ENCODE measurements at regions not wholly inside any gene's neighbourhood (a gene's known extent, or its start where the extent isn't known, plus 50 kb on each side); places are given as distances from the start of the nearest gene placed in this dataset.

GRCh38 chr21:24278711-24279110, 1328.6 kb downstream of the MRPL39 start:
- H3K9me3 ChIP-seq (ENCODE audit: insufficient read depth, low read length, severe bottlenecking): no peaks in the 10 kb centered on the region
- DNase-seq: no peak
- no peak for TF ChIP-seq CTCF (IDR thresholded peaks at IDR 0.05; ENCODE audit: borderline replicate concordance, extremely low read depth, low read length, poor library complexity, severe bottlenecking)
- no peak for TF ChIP-seq EZH2 (IDR thresholded peaks at IDR 0.05; ENCODE audit: borderline replicate concordance, low read depth, low read length, severe bottlenecking)

GRCh38 chr21:24276204-24276603, 1331.1 kb downstream of the MRPL39 start:
- Histone ChIP-seq H3K9me3 (ENCODE audit: insufficient read depth, low read length, severe bottlenecking) (no peaks in the 10 kb centered on the region), H3K27ac (ENCODE audit: low read length) (no peak overlapping the region), H3K4me2 (ENCODE audit: insufficient read depth, low read length) (no peak overlapping the region), H3K4me1 (ENCODE audit: insufficient read depth, low read length) (no peaks in the 10 kb centered on the region), H3K36me3 (ENCODE audit: insufficient read depth, low read length) (no peaks in the 10 kb centered on the region), H3K9ac (ENCODE audit: low read depth, low read length) (no peak overlapping the region), H3K79me2 (ENCODE audit: insufficient read depth, low read length) (no peaks in the 10 kb centered on the region), H4K20me1 (ENCODE audit: insufficient read depth, low read length) (no peaks in the 10 kb centered on the region), H3K27me3 (ENCODE audit: insufficient read depth, low read length, poor library complexity) (no peaks in the 10 kb centered on the region), H2AFZ (ENCODE audit: low read depth, low read length) (no peak overlapping the region), H3K4me3 (ENCODE audit: low read depth in 1 of 2, low read length in 2 of 2) (no peak overlapping the region)
- no peak for TF ChIP-seq CTCF (IDR thresholded peaks at IDR 0.05; ENCODE audit: borderline replicate concordance, extremely low read depth, low read length, poor library complexity, severe bottlenecking)
- TF ChIP-seq EZH2 (IDR thresholded peaks at IDR 0.05; ENCODE audit: borderline replicate concordance, low read depth, low read length, severe bottlenecking): no peak
- DNase-seq (no peak), ATAC-seq (ENCODE audit: insufficient read depth, low read depth) (no peak)

More at GRCh38 chr21:24278711-24279110, 1328.6 kb downstream of the MRPL39 start:
- Histone ChIP-seq H3K36me3 (ENCODE audit: insufficient read depth, low read length) (no peaks in the 10 kb centered on the region), H3K9ac (ENCODE audit: low read depth, low read length) (no peak overlapping the region), H2AFZ (ENCODE audit: low read depth, low read length) (no peak overlapping the region), H3K4me2 (ENCODE audit: insufficient read depth, low read length) (no peak overlapping the region), H3K4me1 (ENCODE audit: insufficient read depth, low read length) (no peaks in the 10 kb centered on the region), H3K27me3 (ENCODE audit: insufficient read depth, low read length, poor library complexity) (no peaks in the 10 kb centered on the region), H3K4me3 (ENCODE audit: low read depth in 1 of 2, low read length in 2 of 2) (no peak overlapping the region), H4K20me1 (ENCODE audit: insufficient read depth, low read length) (no peaks in the 10 kb centered on the region), H3K27ac (ENCODE audit: low read length) (no peak overlapping the region), H3K79me2 (ENCODE audit: insufficient read depth, low read length) (no peaks in the 10 kb centered on the region)
- ATAC-seq (ENCODE audit: insufficient read depth, low read depth): no peak

GRCh38 chr21:24275616-24276015, 1331.7 kb downstream of the MRPL39 start:
- ATAC-seq (ENCODE audit: insufficient read depth, low read depth) (no peak), DNase-seq (no peak)
- no peaks in the 10 kb centered on the region for H3K27me3 ChIP-seq (ENCODE audit: insufficient read depth, low read length, poor library complexity)
- no peak for TF ChIP-seq CTCF (IDR thresholded peaks at IDR 0.05; ENCODE audit: borderline replicate concordance, extremely low read depth, low read length, poor library complexity, severe bottlenecking)
- no peak for TF ChIP-seq EZH2 (IDR thresholded peaks at IDR 0.05; ENCODE audit: borderline replicate concordance, low read depth, low read length, severe bottlenecking)
- H3K4me2 ChIP-seq (ENCODE audit: insufficient read depth, low read length): no peak overlapping the region
- no peaks in the 10 kb centered on the region for H3K36me3 ChIP-seq (ENCODE audit: insufficient read depth, low read length)
- H3K4me3 ChIP-seq (ENCODE audit: low read depth in 1 of 2, low read length in 2 of 2): no peak overlapping the region
- no peaks in the 10 kb centered on the region for H3K79me2 ChIP-seq (ENCODE audit: insufficient read depth, low read length)
- no peak overlapping the region for H3K27ac ChIP-seq (ENCODE audit: low read length)
- no peak overlapping the region for H2AFZ ChIP-seq (ENCODE audit: low read depth, low read length)
- H3K9ac ChIP-seq (ENCODE audit: low read depth, low read length): no peak overlapping the region
- H3K4me1 ChIP-seq (ENCODE audit: insufficient read depth, low read length): no peaks in the 10 kb centered on the region
- H4K20me1 ChIP-seq (ENCODE audit: insufficient read depth, low read length): no peaks in the 10 kb centered on the region
- no peaks in the 10 kb centered on the region for H3K9me3 ChIP-seq (ENCODE audit: insufficient read depth, low read length, severe bottlenecking)

- Histone ChIP-seq H3K9me3 (ENCODE audit: insufficient read depth, low read length, severe bottlenecking) (no peaks in the 10 kb centered on the region), H2AFZ (ENCODE audit: low read depth, low read length) (no peak overlapping the region), H3K9ac (ENCODE audit: low read depth, low read length) (no peak overlapping the region), H4K20me1 (ENCODE audit: insufficient read depth, low read length) (no peaks in the 10 kb centered on the region), H3K4me1 (ENCODE audit: insufficient read depth, low read length) (no peaks in the 10 kb centered on the region), H3K27ac (ENCODE audit: low read length) (no peak overlapping the region), H3K79me2 (ENCODE audit: insufficient read depth, low read length) (no peaks in the 10 kb centered on the region), H3K27me3 (ENCODE audit: insufficient read depth, low read length, poor library complexity) (no peaks in the 10 kb centered on the region), H3K4me2 (ENCODE audit: insufficient read depth, low read length) (no peak overlapping the region), H3K36me3 (ENCODE audit: insufficient read depth, low read length) (no peaks in the 10 kb centered on the region), H3K4me3 (ENCODE audit: low read depth in 1 of 2, low read length in 2 of 2) (no peak overlapping the region)
- ATAC-seq (ENCODE audit: insufficient read depth, low read depth): no peak
- TF ChIP-seq EZH2 (IDR thresholded peaks at IDR 0.05; ENCODE audit: borderline replicate concordance, low read depth, low read length, severe bottlenecking) (no peak), CTCF (IDR thresholded peaks at IDR 0.05; ENCODE audit: borderline replicate concordance, extremely low read depth, low read length, poor library complexity, severe bottlenecking) (no peak)
- DNase-seq: no peak
These were observed 1334.8 kb downstream of the MRPL39 start for GRCh38 chr21:24272521-24272938.

All from DND-41 (cell line).